Endothelial cell of umbilical vein (primary cell): ENCODE measurements at regions not wholly inside any gene's neighbourhood (a gene's known extent, or its start where the extent isn't known, plus 50 kb on each side); places are given as distances from the start of the nearest gene placed in this dataset.

Source experiments
- BruUV-seq: library from RNA; stranded (reverse); fragments of 400-500 nt; replicated peaks from 2 replicates; lab custom pipeline; 2021; lab: Mats Ljungman, UMichigan
- CTCF ChIA-PET: fragments of 300-600, 350-600 bp; sonication (Branson Sonifier 250); formaldehyde crosslinking; loops from one replicate; lab custom pipeline; 2021; ENCODE audit warnings: antibody characterized with exemption, inconsistent platforms; lab: Charles Lee
- POLR2A ChIA-PET: fragments of 300-600, 350-600 bp; sonication (Branson Sonifier 250); formaldehyde crosslinking; loops from one replicate; lab custom pipeline; 2021; ENCODE audit warnings: antibody characterized with exemption, inconsistent platforms; lab: Charles Lee
- DNase-seq: peaks from one replicate; pipeline ENCODE4 v3.0.0-alpha.2; 2011; ENCODE audit warnings: low read depth, low spot score
- FAIRE-seq: peaks from 2 replicates; lab custom pipeline; 2011; peaks lifted over from hg19 to GRCh38; lab: Jason Lieb, UNC
- H2AFZ ChIP-seq: 2 replicates; pipeline ENCODE4 v1.6.0; 2012; ENCODE audit warnings: low read depth, low read length, control low read depth, inconsistent platforms
- H3K27ac ChIP-seq: 2 replicates; pipeline ENCODE4 v1.5.1; 2011; ENCODE audit warnings: low read depth, mild to moderate bottlenecking, control low read depth, low read length, moderate library complexity; ENCODE audit not compliant: insufficient read depth
- H3K27me3 ChIP-seq, 2 experiments: 2 replicates each; pipeline versions ENCODE4 v1.6.0 to v1.6.1; 2011; ENCODE audit warnings: low read length in 2 of 2, mixed read lengths in 1 of 2; ENCODE audit not compliant: control insufficient read depth in 2 of 2, insufficient read depth in 2 of 2
- H3K36me3 ChIP-seq, 2 experiments: 2 replicates in 1 of 2; 3 replicates in 1 of 2; pipeline ENCODE4 v1.5.1; 2011; ENCODE audit warnings: low read length in 2 of 2, mild to moderate bottlenecking in 1 of 2, moderate library complexity in 1 of 2; ENCODE audit not compliant: control insufficient read depth in 2 of 2, insufficient read depth in 2 of 2; ENCODE audit errors: extremely low read depth in 1 of 2
- H3K4me1 ChIP-seq: 3 replicates; pipeline ENCODE4 v1.5.1; 2011; ENCODE audit warnings: mild to moderate bottlenecking, low read length; ENCODE audit not compliant: control insufficient read depth, insufficient read depth; ENCODE audit errors: extremely low read depth
- H3K4me2 ChIP-seq: 2 replicates; pipeline ENCODE4 v1.6.1; 2011; ENCODE audit warnings: low read length, control low read depth, mixed read lengths; ENCODE audit not compliant: insufficient read depth
- H3K4me3 ChIP-seq, 3 experiments: fragments of 200-600 bp in 1 of 3; sonication (generic), shearing (Covaris generic) in 1 of 3; replicated peaks in 1 of 3; 2 replicates each; pipeline ENCODE4 v1.5.1; 2011 to 2016; ENCODE audit warnings: control low read depth in 3 of 3, low read length in 3 of 3, mild to moderate bottlenecking in 2 of 3, inconsistent platforms in 1 of 3, low read depth in 1 of 3, moderate library complexity in 1 of 3; ENCODE audit not compliant: insufficient read depth in 1 of 3
- H3K79me2 ChIP-seq: 2 replicates; pipeline ENCODE4 v1.6.0; 2012; ENCODE audit warnings: low read length, inconsistent platforms; ENCODE audit not compliant: control insufficient read depth, insufficient read depth
- H3K9ac ChIP-seq: replicated peaks from 2 replicates; pipeline ENCODE3; 2011; ENCODE audit warnings: low read length, control low read depth; ENCODE audit not compliant: insufficient read depth; ENCODE audit errors: extremely low read depth
- H3K9me1 ChIP-seq: replicated peaks from 3 replicates; pipeline ENCODE4 v1.6.0; 2011; ENCODE audit warnings: mild to moderate bottlenecking, low read length; ENCODE audit not compliant: control insufficient read depth, insufficient read depth; ENCODE audit errors: extremely low read depth
- H3K9me3 ChIP-seq: replicated peaks from 2 replicates; pipeline ENCODE4 v1.5.1; 2012; ENCODE audit warnings: low read length, inconsistent platforms; ENCODE audit not compliant: control insufficient read depth, insufficient read depth
- H4K20me1 ChIP-seq: replicated peaks from 2 replicates; pipeline ENCODE3; 2011; ENCODE audit warnings: mild to moderate bottlenecking, low read length; ENCODE audit not compliant: control insufficient read depth, insufficient read depth; ENCODE audit errors: extremely low read depth
- CTCF ChIP-seq, 2 donors: IDR thresholded peaks; 1 replicate in 1 of 2; 2 replicates in 1 of 2; pipeline ENCODE4 v1.5.1; 2011; ENCODE audit warnings: low read length in 2 of 2, mild to moderate bottlenecking in 2 of 2, moderate library complexity in 2 of 2, control low read depth in 1 of 2, inconsistent platforms in 1 of 2, low read depth in 1 of 2; ENCODE audit not compliant: insufficient read depth in 1 of 2; ENCODE audit errors: extremely low read depth in 1 of 2
- EZH2 ChIP-seq: IDR thresholded peaks from 2 replicates; pipeline ENCODE4 v1.6.1; 2012; ENCODE audit warnings: borderline replicate concordance, low read depth, mild to moderate bottlenecking, moderate library complexity, low read length, inconsistent platforms; ENCODE audit not compliant: severe bottlenecking
- FOS ChIP-seq: IDR thresholded peaks from 2 replicates; pipeline ENCODE4 v1.6.1; 2011; ENCODE audit warnings: mild to moderate bottlenecking, low read length, moderate library complexity, borderline replicate concordance; ENCODE audit not compliant: insufficient read depth
- GATA2 ChIP-seq: IDR thresholded peaks from 2 replicates; pipeline ENCODE4 v1.7.0; 2011; ENCODE audit warnings: low read depth, mild to moderate bottlenecking, moderate library complexity, mixed read lengths, low read length; ENCODE audit not compliant: insufficient read length, insufficient read depth
- JUN ChIP-seq: IDR thresholded peaks from 2 replicates; pipeline ENCODE4 v1.6.1; 2011; ENCODE audit warnings: borderline replicate concordance, low read depth; ENCODE audit not compliant: insufficient read length, insufficient read depth
- MYC ChIP-seq: IDR thresholded peaks from one replicate; pipeline ENCODE4 v1.6.1; 2011; ENCODE audit warnings: mild to moderate bottlenecking, low read depth, low read length
- POLR2A ChIP-seq: IDR thresholded peaks from 2 replicates; pipeline ENCODE4 v1.6.1; 2012; ENCODE audit warnings: low read depth, mild to moderate bottlenecking, control low read depth, low read length
- POLR2AphosphoS5 ChIP-seq: IDR thresholded peaks from 2 replicates; pipeline ENCODE4 v1.6.1; 2012; ENCODE audit warnings: low read depth, mild to moderate bottlenecking, control low read depth, low read length, moderate library complexity; ENCODE audit not compliant: insufficient read depth
- dilution Hi-C: fragments of 300-500 bp; cut with MboI; formaldehyde crosslinking; loops from one replicate; pipeline ENCODE4 v1.15.0; 2019; ENCODE audit warnings: low sequenced_read_pairs; ENCODE audit not compliant: extremely low pct_ligation_motif_present
- intact Hi-C: fragments of 100-400 bp; cut with micrococcal nuclease; formaldehyde crosslinking; loops from one replicate; pipeline ENCODE4 v1.10.0; 2022
- TF ChIP-seq, protein P1 (sequence below): IDR thresholded peaks from 2 replicates; pipeline ENCODE4 v1.6.1; 2011; ENCODE audit not compliant: insufficient read depth, insufficient read length

GRCh38 chr14:53748691-53749090 is 207.9 kb downstream of the BMP4 start:
- dilution Hi-C loops = no loop called here
- H3K9ac ChIP-seq = no peak overlapping the region
- no TSS peak for BruUV-seq
- no peaks in the 10 kb centered on the region for H3K79me2 ChIP-seq
- H3K36me3 ChIP-seq = no peaks in the 10 kb centered on the region
- TF ChIP-seq JUN (no peak), POLR2A (no peak), MYC (no peak), POLR2AphosphoS5 (no peak), GATA2 (no peak), EZH2 (no peak), FOS (no peak), CTCF (IDR thresholded peaks at IDR 0.05; ENCODE audit: extremely low read depth in 1 of 2, insufficient read depth in 1 of 2, low read depth in 1 of 2, low read length in 2 of 2) (no peak)
- TF ChIP-seq, protein P1, sequence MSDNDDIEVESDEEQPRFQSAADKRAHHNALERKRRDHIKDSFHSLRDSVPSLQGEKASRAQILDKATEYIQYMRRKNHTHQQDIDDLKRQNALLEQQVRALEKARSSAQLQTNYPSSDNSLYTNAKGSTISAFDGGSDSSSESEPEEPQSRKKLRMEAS = no peak
- no peaks in the 10 kb centered on the region for H3K9me1 ChIP-seq
- CTCF ChIA-PET = no interaction called here
- no peaks in the 10 kb centered on the region for H3K9me3 ChIP-seq
- H3K4me1 ChIP-seq = no peaks in the 10 kb centered on the region
- H4K20me1 ChIP-seq = no peaks in the 10 kb centered on the region
- POLR2A ChIA-PET = no interaction called here
- H3K27ac ChIP-seq = no peak overlapping the region
- H2AFZ ChIP-seq = no peak overlapping the region
- no peak overlapping the region for H3K4me3 ChIP-seq
- H3K27me3 ChIP-seq = no peaks in the 10 kb centered on the region
- FAIRE-seq = no peak
- intact Hi-C loops = no loop called here
- DNase-seq = no peak
- no peak overlapping the region for H3K4me2 ChIP-seq
